MV-4-11 (cell line): ENCODE measurements at regions not wholly inside any gene's neighbourhood (a gene's known extent, or its start where the extent isn't known, plus 50 kb on each side); places are given as distances from the start of the nearest gene placed in this dataset.

Experiments
- DNase-seq: peaks from one replicate; lab custom pipeline; 2025; lab: John Stamatoyannopoulos, UW

- DNase-seq: no peak
These were observed 119.0 kb downstream of the SUCNR1 start for GRCh38 chr3:151992326-151993041.

- DNase-seq: no peak
These were observed 121.6 kb downstream of the SUCNR1 start for GRCh38 chr3:151995091-151995490.

- DNase-seq: no peak
These were observed 125.3 kb downstream of the SUCNR1 start for GRCh38 chr3:151998744-151999143.

- no peak for DNase-seq
These were observed 126.5 kb downstream of the SUCNR1 start for GRCh38 chr3:151999936-152000335.

DNA sequence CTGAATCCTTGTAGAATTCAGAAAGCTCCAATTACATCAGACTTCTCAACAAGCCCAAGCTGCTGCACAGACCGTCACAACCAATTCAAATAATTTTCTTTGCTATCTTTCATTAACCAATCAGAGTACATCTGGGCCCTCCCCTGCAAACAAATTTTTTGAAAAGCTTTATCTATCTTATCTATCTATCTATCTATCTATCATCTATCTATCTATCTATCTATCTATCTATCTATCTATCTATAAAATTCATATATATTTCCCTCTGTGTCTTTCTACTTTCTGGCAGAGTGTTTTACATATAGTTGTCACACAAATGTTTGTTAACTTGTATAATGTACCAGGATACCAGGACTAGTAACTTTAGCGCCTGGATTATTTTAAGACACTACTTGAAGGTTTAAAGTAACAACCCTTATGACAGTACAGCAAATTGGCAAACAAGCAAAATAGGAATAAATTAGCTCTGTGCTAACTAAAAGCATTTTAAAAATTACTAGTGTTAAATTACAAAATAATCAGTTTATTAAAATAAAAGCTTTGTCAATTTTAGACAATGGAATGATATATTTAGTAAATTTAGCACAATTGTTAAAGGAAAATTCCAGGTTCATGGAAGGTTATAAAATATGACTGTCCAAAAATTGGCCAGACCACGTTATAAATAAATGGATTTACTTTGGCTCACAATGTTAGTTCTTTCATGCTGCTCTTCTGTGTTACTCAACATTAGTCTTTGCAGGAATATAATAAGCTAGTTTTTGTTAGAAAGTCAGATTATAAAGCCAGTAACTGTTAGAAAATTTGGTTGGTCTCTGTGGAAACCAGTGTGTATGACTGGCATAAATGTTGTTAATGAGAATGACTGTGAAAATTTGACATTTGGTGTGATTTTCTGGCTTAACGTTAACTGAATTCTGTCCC is 138.6 kb downstream of the SUCNR1 start:
- no peak for DNase-seq

GRCh38 chr3:152019508-152019907 is 146.1 kb downstream of the SUCNR1 start:
- no peak for DNase-seq

DNA sequence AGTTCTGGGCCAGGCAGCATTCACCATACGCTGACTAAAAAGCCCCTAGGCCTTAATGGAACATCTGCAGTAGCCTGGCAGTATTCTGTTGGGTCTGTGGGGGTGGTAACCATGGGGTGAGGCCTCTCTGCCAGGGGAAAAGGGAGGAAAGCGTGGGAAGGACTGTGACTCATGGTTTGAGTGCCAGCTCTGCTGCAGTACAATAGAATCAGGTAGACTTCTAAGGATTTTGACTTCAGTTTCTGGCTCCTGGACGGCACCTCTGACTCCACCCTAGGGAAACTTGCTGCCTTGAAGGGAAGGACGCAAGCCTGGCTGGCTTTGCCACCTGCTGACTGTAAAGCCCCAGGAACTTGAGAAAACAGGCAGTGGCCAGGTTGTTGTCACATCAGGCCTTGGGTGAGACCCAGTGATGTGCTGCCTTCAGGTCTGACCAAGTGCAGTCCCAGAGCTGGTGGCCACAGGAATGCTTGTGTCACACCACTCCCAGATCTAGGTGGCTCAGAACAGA is 148.6 kb downstream of the SUCNR1 start:
- DNase-seq: no peak

DNA sequence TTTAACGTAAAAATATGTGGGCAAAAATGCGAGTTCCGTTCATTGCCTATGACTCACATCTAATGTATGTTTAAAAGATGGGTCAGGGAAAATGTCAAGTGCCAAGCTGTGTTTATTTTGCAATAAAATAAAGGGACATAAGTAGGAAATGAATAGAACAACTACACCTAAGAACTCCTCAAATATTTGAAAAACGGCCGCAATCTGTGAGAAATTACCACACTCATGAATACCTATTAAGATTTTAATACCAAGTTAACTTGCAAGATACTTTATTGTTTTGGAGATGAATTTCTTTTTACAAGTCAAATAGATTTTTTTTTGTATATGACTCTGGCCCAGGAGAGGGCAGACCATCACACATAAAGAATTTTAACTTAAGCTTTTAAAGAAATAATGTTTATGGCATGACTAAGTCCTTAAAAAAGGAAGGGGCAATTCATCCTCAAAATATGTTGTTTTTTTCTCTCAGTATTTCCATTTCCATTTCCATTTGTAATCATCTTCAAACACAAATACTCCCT is 152.7 kb downstream of the SUCNR1 start:
- peak; percentile 65 for DNase-seq

- DNase-seq: no peak
These were observed 156.9 kb downstream of the SUCNR1 start for GRCh38 chr3:152030320-152030719.

DNA sequence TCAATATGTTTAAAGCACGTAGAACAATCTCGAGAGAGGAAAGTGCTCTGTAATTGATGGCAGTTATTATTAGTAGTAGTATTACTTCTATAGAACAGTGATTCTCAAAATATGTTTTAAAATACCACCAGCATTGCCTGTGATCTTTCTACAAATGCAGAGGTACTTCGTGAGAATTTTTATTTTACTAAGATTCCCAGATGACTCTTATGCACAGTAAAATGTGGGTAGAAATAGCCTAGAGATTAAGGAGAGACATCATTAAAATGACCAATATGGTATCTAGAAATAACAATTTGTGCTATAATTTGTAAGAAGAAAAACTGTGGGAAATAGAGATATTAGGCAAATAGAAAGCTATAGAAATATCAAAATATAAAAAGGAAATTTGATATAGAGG is 157.9 kb downstream of the SUCNR1 start:
- no peak for DNase-seq

- DNase-seq: no peak
These were observed 163.9 kb downstream of the SUCNR1 start for GRCh38 chr3:152037297-152037696.

DNA sequence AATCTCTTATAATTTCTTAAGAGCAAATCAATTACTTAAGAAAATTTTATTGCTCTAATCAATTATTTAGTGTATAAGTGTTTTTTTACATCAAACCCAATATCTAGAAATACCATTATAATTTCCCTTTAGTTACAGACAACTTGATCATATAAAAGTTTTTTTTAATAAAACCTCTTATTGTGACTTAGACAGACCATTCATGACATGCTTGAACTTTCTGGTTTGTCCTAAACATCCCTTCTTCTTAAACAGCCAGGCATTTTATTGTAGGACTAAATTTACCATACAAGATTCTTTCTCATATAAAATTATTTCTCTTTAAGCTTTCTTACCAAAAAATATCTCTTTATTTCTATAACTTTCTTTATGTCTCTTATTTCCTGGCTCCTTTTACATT is 164.5 kb downstream of the SUCNR1 start:
- DNase-seq: no peak

GRCh38 chr3:152038490-152038889 is 165.0 kb downstream of the SUCNR1 start:
- DNase-seq: no peak

DNA sequence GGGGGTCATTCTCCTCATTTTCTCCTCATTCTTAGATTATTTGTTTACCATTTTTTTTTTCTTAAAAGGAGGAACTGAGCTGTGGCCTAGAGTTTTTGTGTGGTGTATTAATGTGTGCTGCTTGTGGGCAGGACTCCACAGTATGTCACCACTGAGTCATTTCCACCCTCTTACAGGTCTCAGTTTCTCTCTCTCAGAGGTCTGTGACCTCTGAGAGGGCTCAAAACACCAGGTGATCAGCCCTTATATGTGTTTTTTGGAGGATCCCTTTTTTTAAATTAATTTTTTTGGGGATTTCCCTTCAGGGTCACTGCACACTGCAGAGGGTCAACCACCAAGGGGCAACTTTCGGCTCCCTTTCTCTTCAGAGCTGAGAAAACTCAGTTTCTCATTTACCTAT is 166.4 kb downstream of the SUCNR1 start:
- DNase-seq: peak; percentile 33

- no peak for DNase-seq
These were observed 166.9 kb downstream of the SUCNR1 start for GRCh38 chr3:152040319-152040718.

DNA sequence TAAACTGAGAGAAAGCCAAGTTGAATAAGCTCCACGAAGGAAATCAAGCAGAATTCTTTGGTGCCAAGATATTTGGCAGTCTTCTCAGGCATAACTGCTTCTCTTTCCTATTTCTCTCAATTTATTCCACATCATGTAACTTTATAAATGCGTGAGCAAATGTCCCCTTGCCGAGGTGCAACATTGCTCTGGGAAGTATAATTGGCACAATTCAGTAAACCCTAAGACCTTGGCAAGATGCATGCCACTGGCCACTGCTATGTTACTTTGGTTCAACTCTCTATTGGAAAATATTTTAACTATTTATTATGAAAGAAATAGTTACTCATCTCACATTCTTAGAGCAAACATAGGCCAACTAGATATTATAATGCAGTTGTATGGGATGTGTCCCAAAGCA is 170.2 kb downstream of the SUCNR1 start:
- no peak for DNase-seq

- no peak for DNase-seq
These were observed 172.8 kb downstream of the SUCNR1 start for GRCh38 chr3:152046280-152046679.

GRCh38 chr3:152047465-152047864 is 174.0 kb downstream of the SUCNR1 start:
- no peak for DNase-seq

- peak; percentile 47 for DNase-seq
These were observed 175.4 kb downstream of the SUCNR1 start for GRCh38 chr3:152048831-152049230.

DNA sequence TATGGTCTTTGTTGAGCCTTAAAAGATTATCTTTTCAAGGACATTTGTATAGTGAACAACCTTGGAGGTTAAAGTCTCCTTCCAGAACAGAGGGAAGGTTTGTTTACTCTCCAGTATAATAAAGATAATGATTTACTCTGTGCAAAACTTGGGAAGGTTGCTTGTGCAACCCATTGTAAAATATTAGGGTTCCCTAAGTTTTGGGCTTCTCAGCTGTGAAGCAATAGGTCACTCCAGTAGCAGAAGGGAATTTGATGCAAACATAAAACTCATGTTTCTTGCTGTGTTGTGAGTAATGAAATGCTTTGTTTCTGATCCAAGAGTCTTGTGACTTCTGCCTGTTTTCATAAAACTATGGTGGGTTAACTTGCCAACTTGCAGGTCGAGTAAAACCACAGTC is 177.5 kb downstream of the SUCNR1 start:
- no peak for DNase-seq

DNA sequence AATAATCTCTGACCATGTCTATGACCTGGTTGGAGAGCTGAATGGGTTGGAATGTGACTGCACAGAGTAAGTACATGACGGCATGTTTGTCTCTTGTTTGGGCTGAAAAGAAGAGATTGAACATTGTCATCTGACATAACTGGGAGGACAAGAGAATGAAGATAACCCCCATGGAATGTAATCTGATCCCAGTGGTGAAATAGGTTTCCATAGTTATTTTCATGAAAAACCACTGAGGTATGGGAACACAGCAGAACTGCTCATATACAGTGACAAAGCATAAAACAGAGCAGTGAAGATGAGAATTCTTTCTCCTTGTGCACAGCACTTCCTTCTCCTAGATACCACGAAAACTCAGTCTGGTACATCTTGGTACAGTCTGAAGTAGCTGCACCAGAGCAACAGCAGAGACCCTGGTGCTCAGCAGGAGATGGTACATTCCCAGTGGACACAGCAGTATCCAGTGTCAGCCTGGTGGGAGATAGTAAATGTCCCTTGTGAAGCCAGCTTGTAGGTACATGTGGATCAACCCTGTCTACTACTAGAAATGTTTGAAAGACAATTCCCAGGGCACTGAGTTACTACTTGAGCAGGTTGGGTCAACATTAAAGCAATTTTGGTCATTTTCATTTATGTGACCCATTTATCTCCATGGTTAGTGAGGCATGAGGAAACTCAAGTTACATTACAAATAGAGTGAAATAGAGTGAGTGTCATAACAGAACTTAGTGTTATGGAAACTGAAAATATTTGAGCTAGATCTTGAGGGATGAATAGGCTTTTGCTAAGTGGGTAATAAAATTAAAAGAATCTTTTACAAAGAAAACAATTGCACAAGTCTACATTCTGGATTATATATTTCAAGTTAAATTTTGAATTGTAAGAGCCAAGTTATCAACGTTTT is 178.3 kb downstream of the SUCNR1 start:
- DNase-seq: no peak

DNA sequence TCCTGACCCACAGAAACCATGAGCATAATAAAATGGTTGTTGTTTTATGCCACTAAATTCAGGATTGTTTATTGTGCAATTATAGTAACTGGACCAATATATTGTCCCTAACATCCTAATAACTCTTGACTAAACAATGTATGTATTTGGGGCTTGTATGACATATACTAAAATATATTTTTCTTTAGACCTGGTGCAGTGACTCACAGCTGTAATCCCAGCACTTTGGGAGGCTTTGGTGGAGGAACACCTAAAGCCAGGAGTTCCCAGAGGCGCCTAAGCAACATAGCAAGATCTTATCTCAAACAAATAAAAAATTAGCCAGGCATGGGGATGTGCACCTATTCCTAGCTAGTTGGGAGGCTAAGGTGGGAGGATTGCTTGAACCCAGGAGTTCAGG is 180.4 kb downstream of the SUCNR1 start:
- DNase-seq: no peak
